SK-N-DZ (cell line): ENCODE measurements at regions not wholly inside any gene's neighbourhood (a gene's known extent, or its start where the extent isn't known, plus 50 kb on each side); places are given as distances from the start of the nearest gene placed in this dataset.

ENCODE experiments used
- DNase-seq: peaks from one replicate; pipeline ENCODE4 v3.0.0-alpha.2; 2015; ENCODE audit warnings: low spot score

DNA sequence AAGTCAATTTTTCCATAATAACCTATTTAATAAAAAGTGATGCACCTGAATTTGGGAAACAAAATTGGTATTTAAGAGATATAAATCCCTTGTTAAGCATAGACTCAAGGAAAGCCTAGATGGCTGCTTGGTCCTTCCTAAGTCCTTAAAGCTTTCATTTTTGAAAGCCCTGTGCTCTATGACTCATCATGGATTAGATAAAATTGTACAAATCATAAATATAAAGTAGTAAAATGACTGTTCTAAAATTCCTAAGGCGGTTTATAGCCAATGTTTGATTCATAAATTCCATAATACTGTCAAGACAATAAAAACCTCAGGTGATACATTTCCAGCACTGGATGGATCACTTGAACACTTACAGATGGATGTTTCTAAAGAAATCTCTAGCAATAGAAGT is 730.8 kb upstream of the EPHA6 start:
- DNase-seq: no peak

DNA sequence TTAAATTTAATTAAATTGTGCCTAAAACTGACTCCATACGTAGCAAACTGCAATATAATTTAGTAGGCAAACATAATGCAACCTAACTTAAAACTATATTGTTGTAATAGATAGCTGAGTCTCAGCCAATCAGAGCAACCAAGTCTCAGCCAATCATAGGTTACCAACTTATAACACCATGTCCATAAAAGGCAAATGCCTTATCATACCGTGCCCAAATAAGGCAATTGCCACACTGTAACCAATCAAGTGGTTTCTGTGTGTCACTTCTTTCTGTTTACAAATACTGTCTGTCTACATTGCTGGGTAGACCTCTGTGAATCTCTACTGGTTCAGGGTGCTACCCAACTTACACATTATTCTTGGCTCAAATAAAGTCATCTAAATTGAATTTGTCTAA is 728.4 kb upstream of the EPHA6 start:
- no peak for DNase-seq

DNA sequence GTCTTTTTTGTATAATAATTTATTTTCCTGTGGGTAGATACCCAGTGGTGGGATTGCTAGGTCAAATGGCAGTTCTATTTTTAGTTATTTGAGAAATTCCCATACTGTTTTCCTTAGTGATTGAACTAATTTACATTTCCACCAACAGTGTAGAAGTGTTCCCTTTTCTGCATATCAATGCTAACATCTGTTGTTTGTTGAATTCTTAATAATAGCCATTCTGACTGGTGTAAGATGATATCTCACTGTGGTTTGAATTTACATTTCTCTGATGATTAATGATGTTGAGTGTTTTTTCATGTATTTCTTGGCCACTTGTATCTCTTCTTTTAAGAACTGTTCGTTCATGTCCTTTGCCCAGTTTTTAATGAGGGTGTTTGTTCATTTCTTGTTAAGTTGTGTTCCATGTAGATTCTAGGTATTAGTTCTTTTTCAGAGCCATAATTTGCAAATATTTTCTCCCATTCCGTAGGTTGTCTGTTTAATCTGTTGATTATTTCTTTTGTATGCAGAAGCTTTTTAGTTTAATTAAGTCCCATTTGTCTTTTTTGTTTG is 713.3 kb upstream of the EPHA6 start:
- DNase-seq: no peak

DNA sequence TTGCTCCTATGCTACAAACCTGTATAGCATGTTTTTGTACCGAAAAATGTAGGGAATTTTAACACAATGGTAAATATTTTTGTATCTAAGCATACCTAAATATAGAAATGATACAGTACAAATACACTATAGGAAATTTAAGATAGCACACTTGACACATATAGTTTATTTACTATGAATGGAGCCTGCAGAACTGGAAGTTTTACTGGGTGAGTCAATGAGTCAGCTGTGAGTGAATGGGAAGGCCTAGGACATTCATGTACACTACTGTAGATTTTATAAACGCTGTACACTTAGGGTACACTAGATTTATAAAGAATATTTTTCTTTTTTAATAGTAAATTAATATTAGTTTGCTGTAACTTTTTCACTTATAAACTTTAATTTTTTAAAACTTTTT is 707.7 kb upstream of the EPHA6 start:
- DNase-seq: no peak
